ENCODE measurements at regions not wholly inside any gene's neighbourhood (a gene's known extent, or its start where the extent isn't known, plus 50 kb on each side); places are given as distances from the start of the nearest gene placed in this dataset.

GRCh38 chr2:236971131-236971821, 114.4 kb upstream of the COPS8 start:
- ChIA-PET CTCF (no interaction called here), POLR2A (no interaction called here)
- no peak for TF ChIP-seq FOXK2 (IDR thresholded peaks at IDR 0.05)
- TF ChIP-seq BHLHE40 (IDR thresholded peaks at IDR 0.05; ENCODE audit: borderline replicate concordance) = no peak
- TF ChIP-seq ARNT (IDR thresholded peaks at IDR 0.05) = no peak
- TF ChIP-seq PKNOX1 (IDR thresholded peaks at IDR 0.05) = no peak
- TF ChIP-seq SUZ12 (IDR thresholded peaks at IDR 0.05) = no peak
- no peak for TF ChIP-seq FOXA1 (IDR thresholded peaks at IDR 0.05)
- no peak for TF ChIP-seq FOXM1 (IDR thresholded peaks at IDR 0.05; ENCODE audit: borderline replicate concordance)
- TF ChIP-seq SP1 (IDR thresholded peaks at IDR 0.05) = no peak
- TF ChIP-seq CTBP1 (IDR thresholded peaks at IDR 0.05; ENCODE audit: borderline replicate concordance) = no peak
- TF ChIP-seq HDGF (IDR thresholded peaks at IDR 0.05; ENCODE audit: borderline replicate concordance) = no peak
- TF ChIP-seq TARDBP (IDR thresholded peaks at IDR 0.05) = no peak
- TF ChIP-seq NFRKB (IDR thresholded peaks at IDR 0.05) = no peak
- no peak for TF ChIP-seq ZNF384 (IDR thresholded peaks at IDR 0.05)
- TF ChIP-seq LEF1 (IDR thresholded peaks at IDR 0.05; ENCODE audit: borderline replicate concordance) = no peak
- TF ChIP-seq ELF4 (IDR thresholded peaks at IDR 0.05) = no peak
- TF ChIP-seq L3MBTL2 (conservative IDR thresholded peaks at IDR 0.05) = no peak
- DNase-seq (ENCODE audit: extremely low spot score) = no peak

- DNase-seq (ENCODE audit: extremely low spot score) = no peak
- ChIA-PET POLR2A (no interaction called here), CTCF (no interaction called here)
- no peak for TF ChIP-seq ZNF384 (IDR thresholded peaks at IDR 0.05)
- no peak for TF ChIP-seq CTBP1 (IDR thresholded peaks at IDR 0.05; ENCODE audit: borderline replicate concordance)
- no peak for TF ChIP-seq NFRKB (IDR thresholded peaks at IDR 0.05)
- no peak for TF ChIP-seq SP1 (IDR thresholded peaks at IDR 0.05)
- TF ChIP-seq FOXK2 (IDR thresholded peaks at IDR 0.05) = no peak
- no peak for TF ChIP-seq HDGF (IDR thresholded peaks at IDR 0.05; ENCODE audit: borderline replicate concordance)
Observed at GRCh38 chr2:236971919-236972381, 113.7 kb upstream of the COPS8 start.

- ChIA-PET CTCF (no interaction called here), POLR2A (no interaction called here)
- TF ChIP-seq LEF1 (IDR thresholded peaks at IDR 0.05; ENCODE audit: borderline replicate concordance) (no peak), FOXM1 (IDR thresholded peaks at IDR 0.05; ENCODE audit: borderline replicate concordance) (no peak)
- DNase-seq (ENCODE audit: extremely low spot score) = no peak
Observed at GRCh38 chr2:236972491-236973342, 113.0 kb upstream of the COPS8 start.

- POLR2A ChIA-PET = no interaction called here
- CTCF ChIA-PET = no interaction called here
- TF ChIP-seq FOXA1 (IDR thresholded peaks at IDR 0.05) (no peak), HDGF (IDR thresholded peaks at IDR 0.05; ENCODE audit: borderline replicate concordance) (no peak), ZNF384 (IDR thresholded peaks at IDR 0.05) (no peak), SUZ12 (IDR thresholded peaks at IDR 0.05) (no peak), ELF4 (IDR thresholded peaks at IDR 0.05) (no peak), SP1 (IDR thresholded peaks at IDR 0.05) (no peak), LEF1 (IDR thresholded peaks at IDR 0.05; ENCODE audit: borderline replicate concordance) (no peak), BHLHE40 (IDR thresholded peaks at IDR 0.05; ENCODE audit: borderline replicate concordance) (no peak), FOXM1 (IDR thresholded peaks at IDR 0.05; ENCODE audit: borderline replicate concordance) (no peak), FOXK2 (IDR thresholded peaks at IDR 0.05) (no peak), ARNT (IDR thresholded peaks at IDR 0.05) (no peak), TARDBP (IDR thresholded peaks at IDR 0.05) (no peak)
- DNase-seq (ENCODE audit: extremely low spot score) = no peak
Observed at GRCh38 chr2:236973343-236973980, 112.2 kb upstream of the COPS8 start.

GRCh38 chr2:236974148-236974547, 111.5 kb upstream of the COPS8 start:
- TF ChIP-seq BHLHE40 (IDR thresholded peaks at IDR 0.05; ENCODE audit: borderline replicate concordance) = no peak
- TF ChIP-seq PKNOX1 (IDR thresholded peaks at IDR 0.05) = no peak
- no peak for TF ChIP-seq ZNF384 (IDR thresholded peaks at IDR 0.05)
- TF ChIP-seq ELF4 (IDR thresholded peaks at IDR 0.05) = no peak
- TF ChIP-seq CTBP1 (IDR thresholded peaks at IDR 0.05; ENCODE audit: borderline replicate concordance) = no peak
- TF ChIP-seq FOXM1 (IDR thresholded peaks at IDR 0.05; ENCODE audit: borderline replicate concordance) = no peak
- TF ChIP-seq FOXK2 (IDR thresholded peaks at IDR 0.05) = no peak
- TF ChIP-seq NFRKB (IDR thresholded peaks at IDR 0.05) = no peak
- no peak for TF ChIP-seq L3MBTL2 (conservative IDR thresholded peaks at IDR 0.05)
- no peak for TF ChIP-seq HDGF (IDR thresholded peaks at IDR 0.05; ENCODE audit: borderline replicate concordance)
- no peak for TF ChIP-seq FOXA1 (IDR thresholded peaks at IDR 0.05)
- no peak for TF ChIP-seq LEF1 (IDR thresholded peaks at IDR 0.05; ENCODE audit: borderline replicate concordance)
- no peak for DNase-seq (ENCODE audit: extremely low spot score)
- ChIA-PET POLR2A (no interaction called here), CTCF (no interaction called here)

- POLR2A ChIA-PET = no interaction called here
- TF ChIP-seq PKNOX1 (IDR thresholded peaks at IDR 0.05) (no peak), LEF1 (IDR thresholded peaks at IDR 0.05; ENCODE audit: borderline replicate concordance) (no peak), HDGF (IDR thresholded peaks at IDR 0.05; ENCODE audit: borderline replicate concordance) (no peak), ZNF384 (IDR thresholded peaks at IDR 0.05) (no peak), SUZ12 (IDR thresholded peaks at IDR 0.05) (no peak), FOXA1 (IDR thresholded peaks at IDR 0.05) (no peak), FOXM1 (IDR thresholded peaks at IDR 0.05; ENCODE audit: borderline replicate concordance) (no peak), ELF4 (IDR thresholded peaks at IDR 0.05) (no peak), L3MBTL2 (conservative IDR thresholded peaks at IDR 0.05) (no peak), TARDBP (IDR thresholded peaks at IDR 0.05) (no peak), NFRKB (IDR thresholded peaks at IDR 0.05) (no peak)
- CTCF ChIA-PET = no interaction called here
- no peak for DNase-seq (ENCODE audit: extremely low spot score)
Observed at GRCh38 chr2:236974752-236975151, 110.9 kb upstream of the COPS8 start.

Measured in HEK293T (cell line).